ENCODE measurements at regions not wholly inside any gene's neighbourhood (a gene's known extent, or its start where the extent isn't known, plus 50 kb on each side); places are given as distances from the start of the nearest gene placed in this dataset.
"Not testable (repeated sequence)": the region's sequence is repeated elsewhere in the genome, so short reads cannot be mapped to it uniquely, and the experiment has no call there.

DNA sequence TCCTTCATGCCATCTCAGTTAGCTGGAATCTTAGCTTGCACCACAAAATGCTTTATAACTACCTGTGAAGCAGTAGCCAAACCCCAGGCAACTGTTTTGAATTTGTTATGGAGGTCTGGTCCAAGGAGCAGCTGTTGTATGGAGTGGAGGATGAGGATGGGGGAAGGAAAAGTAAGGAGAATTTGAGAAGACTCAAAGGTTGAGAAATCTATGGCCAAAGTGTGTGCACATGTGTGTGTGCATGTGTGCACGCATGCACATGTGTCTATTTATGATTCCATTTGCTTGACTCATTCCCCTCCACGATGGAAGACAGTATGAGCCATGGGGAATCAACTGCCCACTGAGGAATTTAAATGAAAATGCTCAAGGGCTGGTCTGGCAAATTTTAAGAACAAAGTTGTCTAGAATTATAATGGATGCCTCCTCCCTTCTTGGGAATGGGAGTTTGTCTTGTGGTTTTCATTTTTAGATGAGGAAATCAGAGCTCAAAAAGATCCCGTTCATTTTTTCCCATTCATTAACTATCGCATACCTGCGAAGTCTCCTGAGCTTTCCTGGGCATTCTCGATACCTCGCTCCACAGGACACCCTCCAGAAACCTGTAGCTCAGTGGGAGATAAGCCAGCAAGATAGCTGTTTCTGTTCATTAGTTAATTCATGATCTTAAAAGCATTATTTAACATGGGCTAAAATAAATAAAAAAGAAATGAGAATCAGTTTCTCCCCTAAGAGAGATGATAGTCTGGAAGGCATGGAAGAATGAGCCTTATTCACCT is 152.3 kb upstream of the NEDD9 start:
- peak; percentile 64 for DNase-seq (ENCODE audit: low read depth, low spot score)

GRCh38 chr6:11381801-11382513 is 149.5 kb upstream of the NEDD9 start:
- no peak for DNase-seq (ENCODE audit: low read depth, low spot score)

DNA sequence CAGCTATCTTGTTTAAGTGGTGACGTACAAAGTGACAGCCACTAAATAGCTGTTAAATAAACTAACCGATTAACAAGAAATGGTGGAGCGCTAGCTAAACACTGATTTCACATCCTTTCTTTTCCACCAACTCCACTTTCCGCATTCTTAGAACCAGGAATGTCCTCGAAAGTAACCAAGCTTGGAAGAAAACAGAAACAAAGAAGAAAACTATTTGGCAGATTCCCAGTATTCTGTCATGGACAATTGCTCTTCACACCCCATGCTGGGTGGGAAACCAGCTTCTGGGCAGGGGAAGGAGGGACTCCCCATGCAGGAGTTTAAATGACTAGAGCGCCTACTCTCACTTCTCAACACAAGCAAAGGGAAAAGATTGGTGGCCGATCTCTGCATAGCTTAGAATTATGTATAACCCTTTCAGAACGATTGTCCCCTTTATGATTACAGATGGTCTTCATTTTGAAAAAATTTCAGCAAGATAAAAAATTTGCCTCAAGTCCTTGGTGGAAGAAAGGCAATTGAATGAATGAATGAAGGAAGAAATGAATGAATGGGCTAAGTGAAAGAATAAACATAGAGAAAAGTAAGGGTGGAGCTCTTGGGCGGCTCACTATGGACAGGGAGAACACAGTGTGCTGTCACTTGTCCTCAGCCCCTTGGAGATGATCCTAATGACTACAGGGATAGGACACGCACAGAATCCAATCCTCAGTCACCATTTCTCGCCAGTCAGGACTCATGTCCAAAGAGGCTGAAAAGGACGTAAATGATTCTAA is 148.7 kb upstream of the NEDD9 start:
- peak; percentile 87 for DNase-seq (ENCODE audit: low read depth, low spot score)

GRCh38 chr6:11380549-11380948 is 148.1 kb upstream of the NEDD9 start:
- DNase-seq (ENCODE audit: low read depth, low spot score): no peak

- no peak for DNase-seq (ENCODE audit: low read depth, low spot score)
These were observed 147.3 kb upstream of the NEDD9 start for GRCh38 chr6:11379805-11380204.

DNA sequence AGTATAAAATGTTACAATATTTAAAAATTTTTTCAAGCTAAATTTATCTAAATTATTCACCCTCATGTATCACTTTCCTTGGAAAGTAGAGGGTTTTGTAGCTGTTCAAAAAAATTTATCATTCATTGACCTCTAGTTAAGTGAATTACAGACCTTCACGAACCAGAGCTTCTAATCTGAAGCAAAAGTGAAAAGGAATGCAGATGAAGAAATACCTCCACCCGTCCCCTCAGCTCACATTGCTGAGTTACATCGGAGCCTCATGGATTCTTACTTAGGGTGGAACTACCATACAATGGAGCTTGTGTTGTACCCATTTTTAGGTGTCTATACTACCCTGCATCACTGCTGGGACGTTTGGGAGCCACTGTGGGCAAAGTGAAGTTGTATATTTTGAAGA is 146.2 kb upstream of the NEDD9 start:
- no peak for DNase-seq (ENCODE audit: low read depth, low spot score)

- DNase-seq (ENCODE audit: low read depth, low spot score): no peak
These were observed 141.9 kb upstream of the NEDD9 start for GRCh38 chr6:11374036-11375010.

- no peak for DNase-seq (ENCODE audit: low read depth, low spot score)
These were observed 140.7 kb upstream of the NEDD9 start for GRCh38 chr6:11373208-11373607.

DNA sequence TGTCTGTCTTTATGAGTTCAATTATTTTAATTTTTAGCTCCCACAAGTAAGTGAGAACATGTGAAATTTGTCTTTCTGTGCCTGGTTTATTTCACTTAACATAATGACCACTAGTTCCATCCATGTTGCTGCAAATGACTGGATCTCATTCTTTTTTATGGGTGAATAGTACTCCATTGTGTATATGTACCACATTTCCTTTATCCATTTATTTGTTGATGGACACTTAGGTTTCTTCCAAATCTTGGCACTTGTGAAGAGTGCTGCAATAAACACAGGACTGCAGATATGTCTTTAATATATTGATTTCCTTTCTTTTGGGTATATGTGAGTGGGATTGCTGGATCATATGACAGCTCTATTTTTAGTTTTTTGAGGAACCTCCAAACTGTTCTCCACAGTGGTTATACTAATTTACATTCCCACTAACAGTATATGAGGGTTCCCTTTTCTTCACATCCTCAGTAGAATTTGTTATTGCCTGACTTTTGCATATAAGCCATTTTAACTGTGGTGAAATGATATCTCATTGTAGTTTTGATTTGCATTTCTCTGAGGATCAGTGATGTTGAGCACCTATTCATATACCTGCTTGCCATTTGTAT is 139.8 kb upstream of the NEDD9 start:
- not testable (repeated sequence) for DNase-seq (ENCODE audit: low read depth, low spot score)

DNA sequence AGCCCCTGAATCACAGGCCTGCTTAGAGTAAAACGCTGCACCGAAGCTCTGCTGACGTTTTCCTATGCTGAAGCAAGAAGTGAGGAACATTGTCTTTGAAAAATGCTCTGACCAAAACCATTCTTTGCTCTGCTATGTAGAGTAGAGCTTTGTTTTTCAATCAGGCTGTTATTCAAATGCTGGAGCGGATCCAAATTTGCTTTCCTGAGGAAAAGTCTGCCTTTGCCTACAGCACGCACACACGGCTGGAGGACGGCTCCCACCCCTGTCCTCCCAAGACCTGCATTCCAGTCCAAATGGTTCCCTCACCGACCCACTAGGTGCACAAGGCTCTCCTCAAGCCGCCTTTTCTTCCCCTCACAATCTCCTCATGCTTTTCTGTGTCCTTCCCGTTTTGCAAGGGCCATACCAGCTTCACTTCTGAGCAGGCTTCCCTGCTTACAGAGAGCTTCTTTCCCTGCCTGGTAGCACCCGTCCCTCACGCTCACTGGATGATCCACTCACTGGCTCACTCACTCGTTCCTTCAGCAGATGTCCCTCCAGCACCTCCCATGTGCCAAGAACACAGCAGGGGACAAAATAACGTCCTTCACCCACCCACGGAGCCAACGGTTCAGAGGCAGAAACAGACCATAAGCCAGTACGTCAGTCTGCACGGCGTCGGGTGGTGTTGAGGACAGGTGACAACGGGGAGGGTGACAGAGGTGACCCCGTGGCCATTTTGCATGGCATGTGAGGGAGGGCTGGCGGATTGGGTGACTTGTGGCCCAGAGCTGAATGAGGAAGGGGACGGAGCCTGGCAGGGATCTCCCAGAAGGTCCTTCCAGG is 137.9 kb upstream of the NEDD9 start:
- DNase-seq (ENCODE audit: low read depth, low spot score): peak; percentile 64

DNA sequence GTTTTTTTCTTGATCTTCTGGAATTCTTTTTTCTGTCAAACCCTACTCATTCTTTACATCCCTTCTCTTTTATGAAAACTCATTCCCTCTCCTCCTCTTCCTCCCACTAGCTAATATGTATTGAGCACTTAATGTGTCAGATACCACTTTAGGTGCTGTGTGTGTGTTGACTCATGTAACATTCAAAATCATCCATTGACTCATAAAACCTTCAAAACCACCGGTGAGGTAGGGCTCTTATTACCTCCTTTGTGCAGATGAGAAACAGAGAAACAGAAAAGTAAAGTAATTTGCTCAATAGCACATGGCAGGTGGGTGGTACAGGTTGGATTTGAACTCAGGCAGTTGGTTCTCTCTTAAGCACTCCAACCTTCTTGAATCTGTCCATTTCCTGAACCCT is 136.3 kb upstream of the NEDD9 start:
- no peak for DNase-seq (ENCODE audit: low read depth, low spot score)

DNA sequence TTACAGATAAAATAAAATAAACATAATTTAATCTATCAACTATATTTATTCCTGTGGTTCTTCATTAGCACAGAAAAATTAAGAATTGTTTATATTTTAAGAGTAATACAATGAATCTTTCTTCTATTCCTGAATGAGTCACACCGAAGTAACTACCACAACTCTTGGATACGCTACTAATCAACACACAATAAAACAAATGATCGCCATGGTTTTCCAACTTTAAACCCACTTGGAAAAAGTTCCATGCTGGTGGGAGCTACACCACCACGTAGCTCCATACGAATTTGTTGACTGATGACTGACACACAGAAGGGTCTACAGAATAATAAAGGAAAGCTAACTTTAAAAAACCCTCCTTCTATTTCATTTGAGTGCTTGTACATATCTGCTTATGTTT is 135.8 kb upstream of the NEDD9 start:
- DNase-seq (ENCODE audit: low read depth, low spot score): no peak

GRCh38 chr6:11367638-11368199 is 135.3 kb upstream of the NEDD9 start:
- DNase-seq (ENCODE audit: low read depth, low spot score): no peak

DNA sequence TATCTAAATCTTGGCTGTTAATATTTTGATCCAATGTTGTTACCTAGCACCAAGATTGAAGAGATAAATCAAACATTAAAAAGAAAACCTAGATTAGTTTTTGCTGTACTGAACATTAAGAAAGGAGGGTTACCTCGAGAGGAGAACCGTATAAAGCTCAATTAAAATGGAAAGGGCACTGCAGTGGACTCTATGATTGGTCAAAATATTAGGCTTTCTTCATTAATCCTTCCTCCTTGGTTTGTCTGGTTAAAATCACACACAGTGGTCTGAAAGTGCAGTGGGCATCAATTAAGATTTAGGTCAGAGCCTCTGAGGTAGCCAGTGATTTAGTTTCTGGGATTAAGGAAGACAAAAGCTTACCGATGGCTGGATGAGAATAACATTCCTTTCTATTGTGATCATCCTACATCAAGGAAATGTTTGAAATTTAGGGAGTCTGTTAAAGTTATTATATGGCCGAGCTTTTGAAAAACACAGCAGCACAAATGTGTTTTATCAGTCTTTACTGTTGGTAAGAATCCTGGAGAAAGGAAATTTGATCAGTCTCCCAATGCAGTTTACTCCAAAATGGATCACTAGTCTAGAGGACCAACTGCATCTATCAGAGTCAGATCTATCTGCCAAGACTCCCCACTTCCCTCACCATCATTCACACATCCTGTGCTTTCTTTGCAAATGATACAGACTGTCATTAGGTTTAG is 134.6 kb upstream of the NEDD9 start:
- DNase-seq (ENCODE audit: low read depth, low spot score): peak; percentile 45

GRCh38 chr6:11366183-11366933 is 133.9 kb upstream of the NEDD9 start:
- DNase-seq (ENCODE audit: low read depth, low spot score): no peak

- DNase-seq (ENCODE audit: low read depth, low spot score): no peak
These were observed 132.5 kb upstream of the NEDD9 start for GRCh38 chr6:11364971-11365397.

DNA sequence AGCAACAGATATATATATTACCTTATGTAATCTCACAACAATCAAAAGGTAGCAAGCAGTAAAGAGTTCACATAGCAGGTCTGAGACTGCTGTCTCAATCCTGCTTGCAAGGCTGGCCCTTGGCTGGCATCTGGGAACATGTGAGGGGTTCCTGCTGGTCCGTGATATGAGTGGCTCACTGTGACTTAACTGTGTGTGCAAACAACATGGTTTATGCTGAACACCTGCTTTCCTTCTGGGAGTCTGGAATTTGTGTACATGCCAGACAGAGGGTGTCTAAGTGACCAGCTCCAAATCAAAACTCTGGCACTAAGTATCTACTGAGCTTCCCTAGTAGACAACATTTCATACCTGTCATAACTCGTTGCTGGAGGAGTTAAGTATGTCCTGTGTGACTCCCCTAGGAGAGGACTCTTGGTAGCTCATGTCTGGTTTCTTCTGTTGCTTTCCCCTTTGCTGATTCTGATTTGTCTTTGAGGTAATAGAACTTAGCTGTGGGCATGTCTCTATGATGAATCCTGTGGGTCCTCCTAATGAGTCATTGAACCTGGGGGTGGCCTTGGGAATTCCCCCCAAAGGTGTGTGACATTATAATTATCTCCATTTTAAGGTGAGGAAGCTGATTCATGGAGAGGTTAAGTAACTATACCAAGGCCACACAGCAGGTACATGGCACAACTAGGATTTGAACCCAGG is 131.6 kb upstream of the NEDD9 start:
- DNase-seq (ENCODE audit: low read depth, low spot score): no peak

DNA sequence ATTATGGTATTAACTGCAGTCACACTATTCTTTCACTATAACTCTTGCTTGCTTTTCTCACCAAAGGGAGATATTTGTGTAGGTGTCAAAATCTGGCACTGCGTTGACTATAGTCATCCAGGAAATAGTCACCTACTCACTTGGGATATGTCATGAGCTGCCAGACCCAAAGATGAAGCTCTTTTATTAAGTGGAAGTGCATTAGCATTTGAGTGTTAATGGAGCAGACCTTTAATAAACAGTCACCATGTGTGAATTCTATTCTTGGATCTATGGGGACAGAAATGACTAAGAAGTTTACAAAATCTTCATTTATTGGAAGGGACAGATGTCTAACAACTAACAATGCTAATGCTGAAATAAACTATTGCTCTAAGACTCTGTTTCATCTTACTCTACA is 130.1 kb upstream of the NEDD9 start:
- no peak for DNase-seq (ENCODE audit: low read depth, low spot score)

Measured in astrocyte of the hippocampus (primary cell).